NT2/D1 (cell line): ENCODE measurements at regions not wholly inside any gene's neighbourhood (a gene's known extent, or its start where the extent isn't known, plus 50 kb on each side); places are given as distances from the start of the nearest gene placed in this dataset.

Experiments
- SUZ12 ChIP-seq: IDR thresholded peaks from 2 replicates; pipeline ENCODE4 v1.6.1; 2011; ENCODE audit not compliant: insufficient read length, insufficient read depth; ENCODE audit errors: extremely low read depth
- YY1 ChIP-seq: IDR thresholded peaks from 2 replicates; pipeline ENCODE4 v1.6.1; 2011; ENCODE audit not compliant: insufficient read length, insufficient read depth

- no peak for TF ChIP-seq YY1
- no peak for TF ChIP-seq SUZ12
Observed at GRCh38 chr15:31468911-31469785, 142.5 kb downstream of the KLF13 start.
